Lower leg skin (tissue), 3 donors: ENCODE measurements at regions not wholly inside any gene's neighbourhood (a gene's known extent, or its start where the extent isn't known, plus 50 kb on each side); places are given as distances from the start of the nearest gene placed in this dataset.

Experiments
- CTCF ChIP-seq, 3 donors: fragments of 450-650 bp; IDR thresholded peaks; one replicate each; pipeline ENCODE4 v1.5.1; 2016; ENCODE audit warnings: antibody characterized with exemption in 3 of 3, mild to moderate bottlenecking in 3 of 3, moderate library complexity in 2 of 3
- POLR2A ChIP-seq, 2 donors: fragments of 450-650 bp; IDR thresholded peaks; one replicate each; pipeline ENCODE4 v1.6.1; 2016 to 2017; ENCODE audit warnings: antibody characterized with exemption in 2 of 2, mild to moderate bottlenecking in 1 of 2, moderate library complexity in 1 of 2

DNA sequence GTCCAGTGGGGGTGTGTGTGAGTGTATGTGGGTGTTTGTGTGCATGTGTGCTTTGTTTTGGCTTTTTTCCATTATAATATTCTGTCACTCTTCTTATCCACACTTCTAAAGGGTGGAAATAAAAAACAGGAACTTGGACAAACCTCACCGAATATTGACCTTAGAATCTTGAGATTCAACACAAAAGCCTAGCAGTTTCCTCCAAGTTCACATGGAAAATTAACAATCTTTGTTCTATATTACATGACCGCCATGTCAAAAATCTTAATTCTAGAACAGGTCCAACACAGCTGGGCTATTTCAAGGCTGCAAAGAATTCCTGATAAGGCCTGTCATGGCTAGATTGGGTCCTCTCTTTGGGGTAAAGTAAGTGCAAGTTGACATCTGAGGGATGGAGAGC, 169.3 kb upstream of the OSR1 start:
- TF ChIP-seq CTCF (IDR thresholded peaks at IDR 0.05) (no peak), POLR2A (IDR thresholded peaks at IDR 0.05) (no peak)
